Endometrial microvascular endothelial cells (primary cell): ENCODE measurements at regions not wholly inside any gene's neighbourhood (a gene's known extent, or its start where the extent isn't known, plus 50 kb on each side); places are given as distances from the start of the nearest gene placed in this dataset.

Experiments
- in situ Hi-C: cut with HindIII; loops from 2 replicates; pipeline ENCODE4 v1.10.0; 2017; ENCODE audit warnings: low sequenced_read_pairs, low pct_unique_long_range_greater_than_20kb; ENCODE audit errors: inconsistent ontology term

DNA sequence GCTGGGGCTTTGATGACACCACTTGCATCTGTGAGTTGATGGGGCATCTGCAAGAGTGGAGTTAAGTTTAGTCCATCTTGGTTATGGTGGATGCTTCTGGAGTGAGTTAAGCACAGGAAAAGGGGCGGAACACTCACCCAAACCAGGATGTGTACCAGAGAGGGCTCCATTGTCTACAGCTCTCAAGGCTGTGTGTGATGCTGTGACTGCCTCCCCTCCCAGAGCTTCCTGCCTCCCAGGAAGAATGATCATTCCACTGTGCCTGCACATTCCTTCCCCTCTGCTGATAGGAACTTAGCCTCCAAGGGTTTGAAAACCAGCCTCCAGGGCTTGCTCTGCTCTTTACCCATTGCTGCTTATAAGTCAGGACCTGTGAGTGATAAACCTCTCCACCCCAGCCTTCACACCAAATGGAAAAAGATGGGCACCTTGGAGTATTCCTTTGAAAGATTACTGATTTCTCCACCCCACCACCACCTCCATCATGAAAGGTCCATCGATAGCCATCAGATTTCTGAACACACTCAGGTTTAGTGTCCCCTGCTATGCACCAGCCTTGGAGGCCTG lies 160.1 kb upstream of the SPRY4 start:
- in situ Hi-C loops: no loop called here

DNA sequence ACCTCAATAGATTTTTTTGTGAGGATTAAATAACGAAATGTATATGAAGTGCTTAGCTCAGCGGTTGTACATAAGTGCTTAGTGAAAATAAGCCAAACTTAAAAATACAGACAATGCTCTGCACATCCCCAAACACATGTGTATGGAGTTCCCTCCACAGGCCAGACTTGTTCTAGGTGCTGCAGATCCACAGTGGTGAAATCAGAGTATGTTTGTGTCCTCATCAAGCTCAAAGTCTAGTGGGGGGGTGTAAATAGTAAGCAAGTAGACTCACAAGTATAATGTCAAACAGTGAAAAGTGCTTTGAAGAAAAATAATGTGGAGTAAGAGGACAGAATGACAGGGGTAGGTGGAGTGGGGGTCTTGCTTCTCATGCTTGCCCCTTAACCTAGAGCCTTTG lies 157.4 kb upstream of the SPRY4 start:
- in situ Hi-C loops: no loop called here

DNA sequence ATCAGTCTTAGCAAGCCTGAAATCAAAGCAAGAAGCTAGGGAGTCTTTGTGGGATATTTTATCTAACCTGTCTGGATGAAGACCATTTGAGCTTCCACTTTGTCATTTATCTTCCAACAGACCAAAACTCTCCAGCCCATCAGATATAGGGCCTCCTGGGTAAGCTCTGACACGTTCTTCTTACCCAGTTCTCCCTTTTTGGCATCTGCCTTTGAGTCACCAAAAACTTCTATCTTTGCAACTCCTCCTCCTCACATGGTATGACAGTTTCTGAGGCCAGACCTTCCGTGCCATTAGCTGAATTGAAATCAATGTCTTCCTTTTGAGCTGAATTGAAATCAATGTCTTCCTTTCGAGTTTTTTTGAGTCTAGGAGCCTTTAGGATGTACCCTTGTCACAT lies 156.6 kb upstream of the SPRY4 start:
- in situ Hi-C loops: no loop called here

DNA sequence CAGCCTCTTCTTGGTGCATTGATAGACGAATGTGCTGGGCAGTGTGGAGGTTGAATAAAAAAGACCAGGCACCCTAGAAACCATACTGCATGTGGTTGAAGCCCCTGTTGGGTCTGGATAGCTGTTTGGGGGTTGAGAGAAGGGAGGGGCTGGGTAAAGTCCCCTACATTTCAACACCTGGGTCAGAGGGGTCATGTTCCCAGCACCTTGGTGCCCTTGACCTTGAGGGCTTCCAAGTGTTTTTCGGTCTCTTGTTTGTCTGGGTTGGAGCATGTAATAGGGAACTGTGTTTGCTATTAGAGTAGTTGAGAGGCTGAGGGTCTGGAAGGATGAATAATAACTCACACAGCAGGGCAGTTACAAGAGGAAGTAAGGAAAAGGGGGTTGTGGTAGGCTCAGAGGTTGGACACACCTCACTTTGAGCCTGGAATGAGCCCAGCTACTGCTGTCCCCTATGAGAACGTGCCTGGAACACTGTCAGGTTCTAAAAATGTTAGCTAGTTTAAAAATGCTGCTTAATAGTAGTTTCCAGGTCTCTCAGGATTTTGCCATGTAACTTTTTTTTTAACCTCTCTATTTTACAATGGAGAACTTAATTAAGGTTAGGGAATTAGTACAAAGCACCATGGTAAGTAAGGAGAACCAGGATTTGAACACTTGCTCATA lies 155.2 kb upstream of the SPRY4 start:
- in situ Hi-C loops: no loop called here

DNA sequence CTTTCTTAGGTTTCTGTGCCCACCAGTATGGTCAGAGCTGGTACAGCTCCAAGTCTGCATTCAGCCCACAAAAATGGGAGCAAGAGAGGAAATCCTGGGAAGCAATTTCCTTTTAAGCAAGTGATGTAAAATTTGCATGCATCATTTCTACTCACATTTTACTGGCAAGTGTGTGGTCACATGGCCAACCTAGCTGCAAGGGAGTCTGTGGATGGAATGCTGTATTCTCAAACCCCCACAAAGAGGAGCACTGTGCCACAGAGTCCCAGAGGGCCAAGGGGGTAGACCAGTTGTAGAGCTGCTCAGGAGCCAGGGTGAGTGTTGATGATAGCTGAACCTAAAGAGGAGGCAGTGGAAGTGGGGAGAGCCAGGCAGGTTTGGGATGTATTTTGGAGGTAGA lies 154.3 kb upstream of the SPRY4 start:
- in situ Hi-C loops: no loop called here

DNA sequence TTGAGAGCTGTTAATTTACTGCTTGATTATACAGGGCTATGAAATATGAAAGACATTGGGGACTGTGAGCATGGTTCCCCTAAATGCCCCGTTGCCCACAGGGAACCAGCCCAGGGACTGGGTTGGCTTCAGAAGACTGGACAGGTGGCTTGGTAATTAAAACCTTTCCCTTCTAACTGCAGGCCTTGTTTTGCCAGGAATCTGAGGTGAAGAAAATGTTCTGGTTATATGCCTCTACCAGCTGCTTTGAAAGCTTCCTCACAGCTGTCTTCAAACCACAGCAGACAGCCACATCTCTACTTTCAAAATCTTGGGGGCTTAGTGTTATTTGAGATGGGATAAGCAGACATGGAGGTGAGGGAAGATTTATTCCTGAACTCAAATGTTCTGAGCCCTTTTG lies 153.3 kb upstream of the SPRY4 start:
- in situ Hi-C loops: no loop called here

DNA sequence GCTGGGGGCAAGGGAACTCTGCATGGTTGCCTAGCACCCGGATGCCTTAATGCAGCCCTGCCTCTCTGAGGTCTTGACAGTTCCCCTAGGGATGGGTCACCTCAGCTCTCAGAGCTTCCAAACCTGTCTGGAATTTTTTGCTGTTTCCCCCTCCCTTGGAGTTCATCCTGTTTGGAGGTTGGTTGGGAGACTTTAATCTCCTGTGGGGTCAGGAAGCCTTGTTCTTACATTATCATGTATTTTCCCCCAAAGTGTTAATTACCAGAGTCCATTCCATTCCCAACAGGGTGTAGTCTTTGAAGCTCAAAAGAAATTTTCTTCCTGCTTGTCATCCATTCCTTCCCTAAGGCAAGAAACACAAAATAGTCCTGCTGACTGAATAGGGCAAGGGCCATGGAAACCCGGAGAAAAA lies 150.3 kb upstream of the SPRY4 start:
- in situ Hi-C loops: no loop called here

DNA sequence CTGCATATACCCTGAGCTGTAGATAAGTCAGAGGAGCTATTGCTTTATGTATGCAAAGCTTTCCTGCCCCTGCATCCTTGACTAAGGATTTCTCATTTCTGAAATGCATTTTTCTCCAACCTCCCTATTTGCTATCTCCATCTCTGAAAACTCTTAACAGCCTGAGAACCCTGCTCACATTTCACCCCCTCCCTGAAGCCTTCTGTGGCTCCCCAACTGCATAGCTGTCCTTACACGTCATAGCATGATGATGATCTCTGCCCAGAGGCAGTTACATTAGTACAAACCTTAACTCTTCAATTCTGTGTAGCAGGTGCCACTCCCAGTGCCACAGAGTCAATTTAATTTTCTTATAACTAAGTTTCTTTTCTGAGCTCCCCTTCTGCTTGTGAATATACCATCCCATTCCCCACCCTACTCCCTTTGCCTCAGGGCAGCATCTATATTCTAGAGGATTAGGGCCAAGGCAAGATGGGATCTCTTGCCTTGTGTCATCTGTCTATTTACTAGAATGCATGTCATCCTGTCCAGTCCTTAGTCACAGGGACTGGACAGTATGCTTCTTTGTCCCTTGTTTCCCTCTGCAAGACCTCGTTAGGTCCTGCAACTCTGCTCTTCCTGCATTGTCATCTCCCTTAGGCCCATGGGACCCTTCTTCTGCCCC lies 149.7 kb upstream of the SPRY4 start:
- in situ Hi-C loops: no loop called here

DNA sequence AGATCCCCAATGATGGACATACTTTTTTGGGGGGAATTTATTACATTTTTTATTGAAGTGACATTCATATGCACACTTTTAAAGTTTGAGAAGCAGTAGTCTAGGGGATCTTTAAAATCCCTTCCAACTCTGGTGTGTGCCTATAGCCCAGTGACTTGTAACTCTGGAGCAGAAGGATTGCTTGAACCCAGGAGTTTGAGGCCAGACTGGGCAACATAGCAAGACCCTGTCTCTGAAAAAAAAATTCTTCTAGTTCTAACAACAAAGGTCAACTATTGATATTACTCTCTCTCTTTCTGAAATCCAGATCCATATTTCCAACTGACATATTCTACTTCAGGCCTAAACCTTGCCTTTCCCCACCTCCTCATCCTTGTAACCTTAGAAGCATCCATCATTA lies 148.2 kb upstream of the SPRY4 start:
- in situ Hi-C loops: no loop called here

DNA sequence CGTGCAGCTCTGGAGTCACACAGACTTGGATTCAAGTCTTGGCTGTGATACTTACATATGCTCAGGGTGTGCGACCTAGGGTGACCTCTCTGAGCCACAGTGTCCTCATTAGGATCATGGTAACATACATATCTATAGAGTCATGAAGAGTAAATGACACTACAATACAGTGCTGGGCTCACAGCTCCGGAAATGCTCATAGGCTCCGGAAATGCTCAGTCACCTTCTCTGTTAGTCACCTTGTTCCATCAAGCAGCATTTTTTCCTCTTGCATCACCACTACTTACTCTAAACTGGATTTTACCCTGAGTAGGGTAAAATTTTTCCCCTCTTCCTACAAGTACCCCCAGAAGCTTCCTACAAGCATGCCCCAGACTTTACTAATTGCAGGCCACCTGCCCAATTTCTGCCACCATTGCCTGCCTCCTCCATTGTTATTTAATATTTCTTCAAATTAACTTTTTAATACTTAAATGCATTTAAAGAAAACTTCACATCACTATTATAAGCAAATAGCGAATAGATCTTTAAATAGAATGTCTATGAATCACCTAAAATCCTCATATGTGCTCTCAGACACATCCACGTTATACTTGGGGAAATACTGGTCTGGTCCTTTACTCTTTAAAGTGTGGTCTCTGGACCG lies 147.6 kb upstream of the SPRY4 start:
- in situ Hi-C loops: no loop called here

DNA sequence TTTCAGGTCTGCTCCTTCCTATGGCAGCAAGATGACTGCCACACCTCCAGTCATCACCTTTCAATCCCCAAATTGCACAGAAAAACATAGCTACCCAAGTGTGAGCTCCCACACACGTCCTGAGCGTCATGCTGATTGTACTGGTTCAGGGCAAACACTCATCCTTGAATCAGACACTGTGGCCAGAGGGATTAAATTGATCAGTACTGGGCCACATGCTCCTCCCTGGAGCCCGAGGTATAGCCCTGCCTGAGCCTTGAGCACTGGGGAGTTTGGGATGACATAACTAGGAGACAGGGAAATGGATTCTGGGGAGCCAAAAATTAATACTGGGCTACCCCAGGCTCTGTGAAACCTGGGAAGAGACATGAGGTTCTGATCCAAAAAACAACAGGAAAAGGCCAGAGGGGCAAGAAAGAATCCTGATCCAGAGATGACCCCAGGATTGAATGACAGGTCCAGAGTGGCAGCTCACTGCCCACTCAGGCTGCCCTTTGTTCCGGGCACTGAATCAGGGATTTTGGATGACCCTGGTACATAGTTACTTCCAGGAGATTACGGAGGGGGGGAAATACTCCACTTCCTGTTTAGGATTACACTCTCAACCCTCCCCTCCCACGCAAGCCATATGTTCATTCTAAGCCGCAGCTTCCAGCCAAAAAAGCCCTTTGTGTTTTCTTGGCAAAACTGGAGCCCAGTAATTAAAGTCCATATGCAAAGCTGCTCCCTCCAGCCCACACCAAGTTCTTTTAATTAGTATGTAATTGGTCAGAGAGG lies 141.6 kb upstream of the SPRY4 start:
- in situ Hi-C loops: no loop called here

DNA sequence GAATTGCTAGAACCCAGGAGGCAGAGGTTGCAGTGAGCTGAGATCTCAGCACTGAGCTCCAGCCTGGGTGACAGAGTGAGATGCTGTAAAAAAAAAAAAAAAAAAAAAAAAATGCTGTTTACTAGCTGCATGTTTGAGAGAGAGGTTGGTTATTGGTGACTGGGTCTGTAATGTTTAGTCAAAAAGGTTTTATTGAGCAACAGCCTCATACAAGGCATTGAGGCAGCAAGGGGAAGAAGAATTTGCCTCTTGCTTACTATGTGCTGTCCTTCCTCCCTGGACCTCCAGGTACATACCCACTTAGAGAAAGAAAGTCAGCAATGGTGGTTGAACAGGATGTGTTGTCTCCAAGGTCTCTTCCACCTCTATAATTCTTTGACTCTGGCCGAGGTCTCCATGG lies 140.7 kb upstream of the SPRY4 start:
- in situ Hi-C loops: no loop called here

DNA sequence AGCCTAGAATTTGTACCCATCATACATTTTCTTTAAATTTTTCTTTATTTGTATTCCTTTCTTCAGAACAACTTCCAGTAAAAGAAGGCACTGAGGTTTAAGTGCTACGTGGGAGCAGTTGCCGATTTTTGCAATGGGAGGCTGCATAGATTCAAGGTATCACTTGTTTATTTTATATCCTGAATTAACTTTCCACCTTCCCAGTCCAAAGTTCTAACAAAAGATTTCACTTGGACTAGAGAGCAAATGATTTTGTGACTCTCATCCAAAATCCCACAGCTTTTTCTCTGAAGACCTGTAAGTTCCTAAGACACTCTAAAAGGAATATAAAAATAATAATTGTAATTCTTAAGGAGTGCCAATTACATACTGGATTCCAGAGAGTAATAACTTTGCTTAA lies 139.1 kb upstream of the SPRY4 start:
- in situ Hi-C loops: no loop called here

DNA sequence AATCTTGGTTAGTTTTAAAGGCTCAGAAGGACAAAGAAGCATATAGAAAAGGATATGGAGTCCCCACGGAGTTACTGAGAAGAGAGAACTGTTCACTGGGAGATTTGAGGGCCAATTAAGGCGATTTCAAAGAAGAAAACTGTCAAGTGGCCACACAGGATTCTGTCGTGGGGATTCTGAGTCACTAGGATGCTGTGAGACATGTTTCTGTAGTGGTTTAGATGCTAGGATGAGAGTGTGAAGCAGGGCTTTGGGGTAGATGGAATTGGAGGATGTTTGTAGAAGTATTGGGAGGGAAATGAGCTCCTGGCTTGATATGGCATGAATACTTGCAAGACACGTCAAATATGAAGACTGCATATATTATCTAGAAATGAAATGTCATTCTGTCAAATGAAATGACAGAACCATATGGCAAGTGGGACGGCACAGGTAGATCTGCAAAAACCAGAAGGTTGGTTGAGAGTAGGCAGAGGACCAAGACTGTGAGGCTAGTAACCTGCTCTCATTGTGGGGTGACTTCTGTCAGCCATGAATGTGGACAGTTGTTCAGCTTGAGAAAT lies 136.3 kb upstream of the SPRY4 start:
- in situ Hi-C loops: no loop called here

DNA sequence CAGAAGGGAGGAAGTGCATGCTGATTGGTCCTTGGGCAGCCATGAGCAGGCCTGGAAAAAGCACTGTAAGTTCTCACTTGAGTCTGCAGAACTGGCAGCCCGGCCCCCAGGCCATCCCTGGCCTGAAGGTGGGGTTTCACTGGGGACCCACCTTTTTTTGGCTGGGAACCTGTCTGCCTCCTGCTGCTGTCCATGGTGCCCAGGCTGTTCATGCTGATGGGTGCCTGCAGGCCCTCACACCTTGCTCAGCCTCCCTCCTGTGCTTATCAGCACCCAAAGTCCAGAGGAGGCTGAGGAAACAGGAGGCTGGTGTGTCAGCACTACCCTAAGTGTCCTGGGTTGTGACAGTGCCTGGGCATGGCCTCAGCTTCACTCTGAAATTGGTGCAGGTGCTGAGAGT lies 134.4 kb upstream of the SPRY4 start:
- in situ Hi-C loops: no loop called here

DNA sequence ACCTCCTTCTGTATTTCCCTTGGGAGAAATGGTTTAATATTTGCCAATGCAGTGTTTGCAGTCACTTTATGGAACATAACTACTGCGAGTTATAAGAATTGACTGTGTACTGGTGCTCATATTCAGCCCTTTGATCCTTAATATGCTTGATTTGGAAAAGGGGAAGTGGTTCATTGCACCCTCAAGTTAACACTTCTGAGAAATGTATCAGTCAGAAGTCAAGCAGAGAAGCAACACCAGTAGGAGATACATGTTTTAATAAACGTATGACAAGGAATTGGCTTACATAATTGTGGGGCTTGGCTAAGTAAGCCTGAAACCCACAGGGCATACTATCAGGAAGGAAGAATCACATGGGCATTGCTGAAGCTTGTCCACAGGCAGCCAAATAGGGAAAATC lies 131.0 kb upstream of the SPRY4 start:
- in situ Hi-C loops: no loop called here

DNA sequence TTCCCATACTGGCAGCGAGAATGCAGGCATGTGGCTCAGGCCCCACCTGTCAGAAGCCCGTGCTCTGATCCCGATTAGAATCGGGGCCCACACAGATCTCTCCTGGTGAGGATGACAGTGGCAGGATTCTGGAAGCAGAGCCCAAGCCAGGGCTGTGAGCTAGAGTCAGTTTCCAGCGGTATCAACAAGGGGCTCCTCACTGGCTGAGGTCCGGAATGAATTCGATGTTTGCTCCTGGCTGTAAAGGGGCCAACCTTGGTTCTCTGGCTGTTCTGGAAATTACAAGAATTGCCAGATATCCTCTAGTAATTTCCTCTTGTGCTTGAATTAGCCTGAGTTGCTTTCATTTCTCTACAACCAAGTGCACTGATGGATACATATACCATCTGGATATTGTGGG lies 129.1 kb upstream of the SPRY4 start:
- in situ Hi-C loops: no loop called here

DNA sequence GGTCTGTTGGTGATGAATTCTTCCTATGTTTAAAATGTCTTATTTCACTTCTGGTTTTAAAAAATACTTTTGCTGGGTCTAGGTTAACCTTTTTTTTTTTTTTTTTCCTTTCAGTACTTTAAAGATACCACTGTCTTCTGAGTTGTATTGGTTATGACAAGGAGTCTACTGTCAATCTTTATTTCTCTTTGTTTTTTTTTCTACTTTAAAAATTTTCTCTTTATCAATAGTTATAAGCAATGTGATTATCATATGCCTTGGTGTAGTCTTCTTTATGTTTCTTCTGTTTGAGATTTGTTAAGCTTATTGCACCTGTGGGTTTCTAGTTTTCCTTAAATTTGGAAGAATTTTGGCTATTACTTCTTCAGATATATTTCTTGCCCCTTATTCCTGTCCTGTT lies 125.6 kb upstream of the SPRY4 start:
- in situ Hi-C loops: no loop called here

DNA sequence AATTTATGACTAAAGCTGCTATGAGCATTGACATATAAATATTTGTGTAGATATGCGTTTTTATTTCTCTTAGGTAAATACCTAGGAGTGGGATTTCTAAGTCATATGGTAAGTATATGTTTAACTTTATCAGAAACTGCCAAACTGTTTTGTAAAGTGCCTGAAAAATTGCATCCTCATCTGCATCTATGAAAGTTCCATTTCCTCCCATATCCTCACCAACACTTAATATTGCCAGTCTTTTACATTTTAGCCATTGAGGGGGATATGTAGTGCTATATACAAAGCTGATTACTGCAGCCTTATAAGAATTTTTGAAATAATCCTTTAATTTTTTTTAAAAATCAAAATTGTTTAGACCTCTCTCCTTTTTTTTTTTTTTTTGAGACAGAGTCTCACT lies 123.1 kb upstream of the SPRY4 start:
- in situ Hi-C loops: no loop called here
